ENCODE measurements at regions not wholly inside any gene's neighbourhood (a gene's known extent, or its start where the extent isn't known, plus 50 kb on each side); places are given as distances from the start of the nearest gene placed in this dataset.

DNA sequence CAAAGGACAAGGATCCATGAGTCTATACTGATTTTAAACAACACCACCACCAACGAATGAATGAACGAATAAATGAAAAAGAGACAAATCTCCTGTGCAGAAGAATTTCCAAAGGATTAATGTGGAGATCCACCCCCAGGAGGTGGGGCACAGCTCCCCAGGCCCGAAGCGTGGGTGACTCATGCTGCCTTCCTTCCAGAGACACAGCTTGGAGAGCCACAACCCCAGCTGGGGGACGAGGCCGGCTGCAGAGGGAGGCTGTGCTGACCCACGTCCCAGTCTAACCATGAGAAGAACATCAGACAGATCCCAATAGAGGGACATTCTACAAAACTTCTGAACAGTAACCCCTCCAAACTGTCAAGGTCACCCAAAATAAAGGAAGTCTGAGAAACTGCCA, 557.3 kb upstream of the SALL3 start:
- no peaks in the 10 kb centered on the region for H3K27me3 ChIP-seq (ENCODE audit: insufficient read depth, low read depth, low read length)
- H3K9ac ChIP-seq (ENCODE audit: low read length): no peak overlapping the region
- no peaks in the 10 kb centered on the region for H3K9me3 ChIP-seq (ENCODE audit: low read length)
- TF ChIP-seq POLR2AphosphoS5 (IDR thresholded peaks at IDR 0.05) (no peak), EP300 (conservative IDR thresholded peaks at IDR 0.05; ENCODE audit: poor library complexity, severe bottlenecking) (no peak), RAD21 (conservative IDR thresholded peaks at IDR 0.05) (no peak), TAF1 (IDR thresholded peaks at IDR 0.05; ENCODE audit: low read depth) (no peak), MXI1 (conservative IDR thresholded peaks at IDR 0.05; ENCODE audit: poor library complexity, severe bottlenecking) (no peak), SMC3 (conservative IDR thresholded peaks at IDR 0.05; ENCODE audit: poor library complexity) (no peak), EZH2 (IDR thresholded peaks at IDR 0.05; ENCODE audit: borderline replicate concordance, insufficient read depth, low read length, poor library complexity, severe bottlenecking) (no peak)
- TF ChIP-seq, protein P1, sequence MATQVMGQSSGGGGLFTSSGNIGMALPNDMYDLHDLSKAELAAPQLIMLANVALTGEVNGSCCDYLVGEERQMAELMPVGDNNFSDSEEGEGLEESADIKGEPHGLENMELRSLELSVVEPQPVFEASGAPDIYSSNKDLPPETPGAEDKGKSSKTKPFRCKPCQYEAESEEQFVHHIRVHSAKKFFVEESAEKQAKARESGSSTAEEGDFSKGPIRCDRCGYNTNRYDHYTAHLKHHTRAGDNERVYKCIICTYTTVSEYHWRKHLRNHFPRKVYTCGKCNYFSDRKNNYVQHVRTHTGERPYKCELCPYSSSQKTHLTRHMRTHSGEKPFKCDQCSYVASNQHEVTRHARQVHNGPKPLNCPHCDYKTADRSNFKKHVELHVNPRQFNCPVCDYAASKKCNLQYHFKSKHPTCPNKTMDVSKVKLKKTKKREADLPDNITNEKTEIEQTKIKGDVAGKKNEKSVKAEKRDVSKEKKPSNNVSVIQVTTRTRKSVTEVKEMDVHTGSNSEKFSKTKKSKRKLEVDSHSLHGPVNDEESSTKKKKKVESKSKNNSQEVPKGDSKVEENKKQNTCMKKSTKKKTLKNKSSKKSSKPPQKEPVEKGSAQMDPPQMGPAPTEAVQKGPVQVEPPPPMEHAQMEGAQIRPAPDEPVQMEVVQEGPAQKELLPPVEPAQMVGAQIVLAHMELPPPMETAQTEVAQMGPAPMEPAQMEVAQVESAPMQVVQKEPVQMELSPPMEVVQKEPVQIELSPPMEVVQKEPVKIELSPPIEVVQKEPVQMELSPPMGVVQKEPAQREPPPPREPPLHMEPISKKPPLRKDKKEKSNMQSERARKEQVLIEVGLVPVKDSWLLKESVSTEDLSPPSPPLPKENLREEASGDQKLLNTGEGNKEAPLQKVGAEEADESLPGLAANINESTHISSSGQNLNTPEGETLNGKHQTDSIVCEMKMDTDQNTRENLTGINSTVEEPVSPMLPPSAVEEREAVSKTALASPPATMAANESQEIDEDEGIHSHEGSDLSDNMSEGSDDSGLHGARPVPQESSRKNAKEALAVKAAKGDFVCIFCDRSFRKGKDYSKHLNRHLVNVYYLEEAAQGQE (IDR thresholded peaks at IDR 0.05; ENCODE audit: borderline replicate concordance): no peak
- TF ChIP-seq, protein P2, sequence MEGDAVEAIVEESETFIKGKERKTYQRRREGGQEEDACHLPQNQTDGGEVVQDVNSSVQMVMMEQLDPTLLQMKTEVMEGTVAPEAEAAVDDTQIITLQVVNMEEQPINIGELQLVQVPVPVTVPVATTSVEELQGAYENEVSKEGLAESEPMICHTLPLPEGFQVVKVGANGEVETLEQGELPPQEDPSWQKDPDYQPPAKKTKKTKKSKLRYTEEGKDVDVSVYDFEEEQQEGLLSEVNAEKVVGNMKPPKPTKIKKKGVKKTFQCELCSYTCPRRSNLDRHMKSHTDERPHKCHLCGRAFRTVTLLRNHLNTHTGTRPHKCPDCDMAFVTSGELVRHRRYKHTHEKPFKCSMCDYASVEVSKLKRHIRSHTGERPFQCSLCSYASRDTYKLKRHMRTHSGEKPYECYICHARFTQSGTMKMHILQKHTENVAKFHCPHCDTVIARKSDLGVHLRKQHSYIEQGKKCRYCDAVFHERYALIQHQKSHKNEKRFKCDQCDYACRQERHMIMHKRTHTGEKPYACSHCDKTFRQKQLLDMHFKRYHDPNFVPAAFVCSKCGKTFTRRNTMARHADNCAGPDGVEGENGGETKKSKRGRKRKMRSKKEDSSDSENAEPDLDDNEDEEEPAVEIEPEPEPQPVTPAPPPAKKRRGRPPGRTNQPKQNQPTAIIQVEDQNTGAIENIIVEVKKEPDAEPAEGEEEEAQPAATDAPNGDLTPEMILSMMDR (IDR thresholded peaks at IDR 0.05; ENCODE audit: poor library complexity, severe bottlenecking): no peak
- no peak overlapping the region for H3K4me3 ChIP-seq (ENCODE audit: low read length)
- H2AFZ ChIP-seq (ENCODE audit: low read depth, low read length): no peak overlapping the region
- no peaks in the 10 kb centered on the region for H3K36me3 ChIP-seq (ENCODE audit: insufficient read depth, low read length)
- no peaks in the 10 kb centered on the region for H3K9me2 ChIP-seq (ENCODE audit: insufficient read depth, low read length)
- H3K79me2 ChIP-seq (replicated peaks; ENCODE audit: insufficient read depth, low read length): no peaks in the 10 kb centered on the region
- H3K4me2 ChIP-seq (ENCODE audit: low read length): no peak overlapping the region
- H3F3A ChIP-seq (ENCODE audit: insufficient read depth, low read length, poor library complexity, severe bottlenecking): peaks cover 5% of the 10 kb centered on the region
- H4K20me1 ChIP-seq (ENCODE audit: insufficient read depth): no peaks in the 10 kb centered on the region
- no peak overlapping the region for H3K27ac ChIP-seq (ENCODE audit: low read length)

DNA sequence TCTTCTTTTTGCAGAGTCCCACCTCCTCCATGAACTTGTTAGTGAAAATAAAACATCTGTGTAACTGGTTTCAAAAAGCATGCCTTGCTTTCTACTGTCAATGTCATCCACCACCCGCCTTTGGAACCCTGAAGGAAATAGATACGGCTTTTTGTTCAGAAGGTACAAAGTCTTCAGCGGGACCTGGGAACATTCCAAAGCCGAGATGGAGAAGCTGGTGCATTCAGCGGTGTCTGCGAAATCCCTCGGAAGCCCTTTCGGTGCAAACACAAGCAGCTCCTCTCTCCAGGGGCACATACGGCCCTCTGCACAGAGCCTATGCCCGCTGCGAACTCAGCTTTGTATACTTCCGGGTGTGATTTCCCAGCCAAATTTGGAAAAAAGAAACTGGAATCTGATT, 555.8 kb upstream of the SALL3 start:
- Histone ChIP-seq H3K79me2 (replicated peaks; ENCODE audit: insufficient read depth, low read length) (no peaks in the 10 kb centered on the region), H3K27ac (ENCODE audit: low read length) (no peak overlapping the region), H2AFZ (ENCODE audit: low read depth, low read length) (no peak overlapping the region), H3K4me2 (ENCODE audit: low read length) (no peak overlapping the region), H3K4me3 (ENCODE audit: low read length) (no peak overlapping the region), H3K9me3 (ENCODE audit: low read length) (no peaks in the 10 kb centered on the region), H3K9ac (ENCODE audit: low read length) (no peak overlapping the region), H3K27me3 (ENCODE audit: insufficient read depth, low read depth, low read length) (no peaks in the 10 kb centered on the region), H3K9me2 (ENCODE audit: insufficient read depth, low read length) (no peaks in the 10 kb centered on the region), H3K36me3 (ENCODE audit: insufficient read depth, low read length) (no peaks in the 10 kb centered on the region), H3F3A (ENCODE audit: insufficient read depth, low read length, poor library complexity, severe bottlenecking) (no peaks in the 10 kb centered on the region), H4K20me1 (ENCODE audit: insufficient read depth) (no peaks in the 10 kb centered on the region)
- TF ChIP-seq, protein P2 (IDR thresholded peaks at IDR 0.05; ENCODE audit: poor library complexity, severe bottlenecking): no peak
- TF ChIP-seq MXI1 (conservative IDR thresholded peaks at IDR 0.05; ENCODE audit: poor library complexity, severe bottlenecking) (no peak), POLR2AphosphoS5 (IDR thresholded peaks at IDR 0.05) (no peak), EP300 (conservative IDR thresholded peaks at IDR 0.05; ENCODE audit: poor library complexity, severe bottlenecking) (no peak), TAF1 (IDR thresholded peaks at IDR 0.05; ENCODE audit: low read depth) (no peak), EZH2 (IDR thresholded peaks at IDR 0.05; ENCODE audit: borderline replicate concordance, insufficient read depth, low read length, poor library complexity, severe bottlenecking) (no peak), SMC3 (conservative IDR thresholded peaks at IDR 0.05; ENCODE audit: poor library complexity) (no peak), RAD21 (conservative IDR thresholded peaks at IDR 0.05) (no peak)
- TF ChIP-seq, protein P1 (IDR thresholded peaks at IDR 0.05; ENCODE audit: borderline replicate concordance): no peak
